D721Med (cell line): ENCODE measurements at regions not wholly inside any gene's neighbourhood (a gene's known extent, or its start where the extent isn't known, plus 50 kb on each side); places are given as distances from the start of the nearest gene placed in this dataset.

Experiments
- DNase-seq: peaks from one replicate; pipeline ENCODE4 v3.0.0; 2011; ENCODE audit warnings: low spot score; ENCODE audit not compliant: insufficient read length
- FAIRE-seq: peaks from 2 replicates; lab custom pipeline; 2011; peaks lifted over from hg19 to GRCh38; lab: Jason Lieb, UNC
- CTCF ChIP-seq: IDR thresholded peaks from 2 replicates; pipeline ENCODE4 v1.5.1; 2012; ENCODE audit warnings: mild to moderate bottlenecking, control low read depth; ENCODE audit not compliant: insufficient read depth; ENCODE audit errors: missing control alignments

GRCh38 chr2:215843579-215843978 lies 169.8 kb downstream of the MREG start:
- TF ChIP-seq CTCF = no peak
- FAIRE-seq (no peak), DNase-seq (no peak)

DNA sequence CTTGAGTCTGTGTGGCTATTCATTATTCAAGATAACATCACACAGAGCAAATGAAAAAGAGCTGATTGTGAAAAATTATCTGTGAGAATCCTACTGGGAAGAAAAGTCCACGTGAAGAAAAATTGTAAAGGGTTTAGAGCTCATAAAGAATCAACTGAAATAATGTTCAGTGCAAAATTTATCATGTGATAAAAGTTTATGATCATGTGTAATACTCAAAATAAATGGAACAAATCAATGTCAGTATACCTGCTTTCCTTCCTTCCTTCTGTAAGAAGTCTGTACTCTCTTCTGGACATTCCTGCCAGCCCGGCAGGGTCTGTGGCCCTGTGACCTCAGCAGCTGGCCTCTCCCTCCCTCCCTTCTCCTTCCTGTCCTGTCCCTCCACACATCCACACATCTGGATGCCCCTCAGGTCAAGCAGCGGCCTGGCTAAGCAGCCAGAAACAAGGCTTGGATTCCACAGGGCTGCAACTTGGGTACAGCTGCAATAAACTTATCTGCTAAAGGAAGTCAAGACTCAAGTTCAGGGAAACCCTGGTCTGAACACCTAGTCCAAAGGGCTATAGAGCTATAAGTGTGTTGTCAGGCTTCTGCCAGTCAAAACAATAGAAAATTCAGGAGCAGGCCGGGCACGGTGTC lies 172.1 kb downstream of the MREG start:
- TF ChIP-seq CTCF = no peak
- DNase-seq = no peak
- FAIRE-seq = no peak

GRCh38 chr2:215839816-215840215 lies 173.5 kb downstream of the MREG start:
- no peak for TF ChIP-seq CTCF
- DNase-seq = no peak
- FAIRE-seq = no peak

DNA sequence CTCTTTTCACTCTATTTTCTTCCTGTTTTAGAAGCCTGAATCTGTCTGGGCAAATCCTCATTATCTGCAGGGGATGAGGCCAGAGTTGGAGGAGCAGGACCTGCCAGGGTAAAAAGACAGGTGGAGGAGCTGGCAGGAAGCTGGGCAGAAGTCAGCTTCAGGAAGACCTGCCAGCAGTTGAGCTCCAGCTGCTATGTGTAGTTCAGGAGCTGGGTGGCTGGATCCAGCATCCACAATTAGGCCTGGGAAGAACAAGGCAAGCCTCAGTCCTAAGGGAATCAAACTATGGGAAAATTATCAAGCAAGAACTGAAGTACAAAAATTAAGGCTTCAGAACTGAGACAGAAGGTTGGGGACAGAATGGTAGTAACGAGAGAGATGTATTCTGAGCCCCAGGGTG lies 174.0 kb downstream of the MREG start:
- TF ChIP-seq CTCF = no peak
- DNase-seq = no peak
- no peak for FAIRE-seq

- no peak for TF ChIP-seq CTCF
- FAIRE-seq = no peak
- no peak for DNase-seq
Observed at GRCh38 chr2:215836881-215837280, 176.5 kb downstream of the MREG start.

GRCh38 chr2:215835657-215836056 lies 177.7 kb downstream of the MREG start:
- no peak for TF ChIP-seq CTCF
- FAIRE-seq (no peak), DNase-seq (no peak)

GRCh38 chr2:215835231-215835630 lies 178.1 kb downstream of the MREG start:
- FAIRE-seq (no peak), DNase-seq (no peak)
- TF ChIP-seq CTCF = no peak
